ENCODE measurements at regions not wholly inside any gene's neighbourhood (a gene's known extent, or its start where the extent isn't known, plus 50 kb on each side); places are given as distances from the start of the nearest gene placed in this dataset.

DNA sequence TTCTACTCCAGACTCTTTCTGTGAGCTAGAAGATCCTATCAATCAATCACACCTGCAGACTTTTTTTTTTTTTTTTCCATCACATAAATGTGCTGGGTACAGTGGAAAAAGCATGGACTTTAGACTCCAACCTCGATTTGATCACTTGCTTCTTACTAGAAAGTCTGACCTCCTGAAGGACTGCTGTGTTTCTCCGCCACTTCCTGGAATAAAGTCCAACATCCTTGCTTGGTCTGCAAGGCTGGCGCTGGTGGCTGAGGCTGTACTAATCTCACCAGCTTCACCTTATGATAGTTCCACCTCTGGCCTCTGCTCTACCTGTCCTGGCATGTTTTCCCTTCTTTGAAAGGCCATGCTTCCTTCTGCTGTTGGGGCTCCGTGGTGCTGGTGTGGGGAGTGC, 60.9 kb upstream of the SESN3 start:
- Mint-ChIP-seq H3K27me3 (peaks cover 3% of the 10 kb centered on the region), H3K36me3 (no peaks in the 10 kb centered on the region), H3K4me1 (no peaks in the 10 kb centered on the region), H3K4me3 (no peak overlapping the region), H3K9me3 (ENCODE audit: low read depth) (no peaks in the 10 kb centered on the region), H3K27ac (no peak overlapping the region)
- no peak for DNase-seq
- ATAC-seq = no peak
- CTCF ChIA-PET = no interaction called here

DNA sequence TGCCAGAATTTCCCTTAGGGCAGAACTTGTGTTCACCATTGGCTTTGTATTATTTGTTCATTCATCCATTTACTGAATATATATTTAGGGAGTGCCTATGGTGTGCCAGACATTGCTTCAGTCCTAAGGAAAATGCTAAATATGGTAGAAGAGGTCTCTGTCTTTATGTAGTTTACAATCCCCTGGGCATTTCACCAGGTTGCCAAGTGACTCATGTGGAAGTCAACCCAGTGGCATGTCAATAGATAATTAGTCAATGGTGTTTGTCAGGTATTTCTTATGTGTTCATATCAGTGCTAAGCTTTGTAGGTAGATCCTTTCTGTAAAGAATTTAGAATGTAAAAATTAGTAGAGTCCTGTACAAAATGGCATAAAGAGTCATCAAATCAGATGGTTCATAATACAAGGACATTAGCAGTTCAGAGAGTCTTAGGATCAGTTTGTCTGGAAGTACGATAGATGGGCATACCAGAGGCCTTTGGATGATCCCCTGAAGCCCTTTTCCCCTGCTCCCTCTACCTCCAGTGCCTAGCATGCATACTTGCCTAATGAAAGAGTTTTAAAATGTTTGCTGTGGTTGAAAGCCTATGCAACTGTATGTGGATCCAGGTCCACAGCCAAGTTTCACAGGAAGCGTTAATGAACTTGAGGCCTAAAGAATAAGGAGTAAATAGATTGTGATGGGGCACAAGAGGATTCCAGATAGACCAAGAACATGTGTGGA, 58.5 kb upstream of the SESN3 start:
- no peak for DNase-seq
- Mint-ChIP-seq H3K27me3 (peaks cover 3% of the 10 kb centered on the region), H3K4me3 (no peak overlapping the region), H3K27ac (no peak overlapping the region), H3K9me3 (ENCODE audit: low read depth) (no peaks in the 10 kb centered on the region), H3K36me3 (no peaks in the 10 kb centered on the region), H3K4me1 (no peaks in the 10 kb centered on the region)
- CTCF ChIA-PET = no interaction called here
- no peak for ATAC-seq

DNA sequence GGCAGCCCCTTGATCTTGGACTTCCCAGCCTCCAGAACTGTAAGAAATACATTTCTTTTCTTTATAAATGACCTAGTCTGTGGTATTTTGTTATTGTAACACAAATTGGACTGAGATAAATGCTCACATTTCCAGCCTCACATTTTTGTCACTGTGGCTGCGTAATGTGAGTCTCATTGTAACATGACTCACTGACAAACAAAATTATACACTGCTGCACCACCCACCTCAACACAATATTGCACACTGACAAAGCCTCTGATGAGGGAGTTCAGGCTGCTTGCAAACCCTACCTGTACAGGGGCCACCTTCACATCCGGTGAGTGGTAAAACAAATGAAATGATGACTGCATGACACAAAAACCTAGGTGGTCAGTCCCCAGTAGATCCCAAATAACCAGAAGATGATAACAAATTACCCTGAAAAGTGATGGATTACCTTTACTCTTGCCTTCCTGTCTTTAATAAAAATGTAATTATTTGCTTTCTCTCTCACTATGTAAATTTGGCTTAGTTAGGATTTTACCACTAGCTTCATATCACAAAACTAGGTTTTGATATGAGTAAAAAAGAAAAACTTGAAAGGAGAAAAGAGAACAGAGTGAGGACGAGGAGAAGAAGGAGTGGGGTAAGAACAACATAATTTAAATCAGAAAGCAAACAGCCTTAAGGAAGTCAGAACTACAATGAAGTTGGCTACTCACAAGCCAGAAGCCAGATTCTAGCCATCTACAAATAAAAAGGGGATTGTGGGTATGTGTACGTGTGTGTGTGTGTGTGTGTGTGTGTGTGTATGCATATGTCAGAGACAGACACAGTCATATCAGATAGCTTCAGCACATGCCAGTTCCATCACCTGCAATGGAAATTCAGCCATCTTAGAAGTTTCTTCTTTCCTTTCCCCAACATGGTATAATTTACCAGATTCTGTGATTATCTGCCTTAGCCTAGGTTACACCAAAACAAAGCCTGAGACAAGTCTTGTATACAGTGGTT, 53.4 kb upstream of the SESN3 start:
- H3K27ac Mint-ChIP-seq = no peak overlapping the region
- H3K27me3 Mint-ChIP-seq = peaks cover 6% of the 10 kb centered on the region
- H3K4me1 Mint-ChIP-seq = no peaks in the 10 kb centered on the region
- no peaks in the 10 kb centered on the region for H3K36me3 Mint-ChIP-seq
- CTCF ChIA-PET = interaction anchor here (1.1 to 1.6 kb wide), 2 partner anchors 13 to 17 kb away, joined by 3 to 4 read pairs; no protein-coding TSS in a partner anchor
- no peaks in the 10 kb centered on the region for H3K9me3 Mint-ChIP-seq (ENCODE audit: low read depth)
- H3K4me3 Mint-ChIP-seq = no peak overlapping the region
- ATAC-seq (no peak), DNase-seq (no peak)

DNA sequence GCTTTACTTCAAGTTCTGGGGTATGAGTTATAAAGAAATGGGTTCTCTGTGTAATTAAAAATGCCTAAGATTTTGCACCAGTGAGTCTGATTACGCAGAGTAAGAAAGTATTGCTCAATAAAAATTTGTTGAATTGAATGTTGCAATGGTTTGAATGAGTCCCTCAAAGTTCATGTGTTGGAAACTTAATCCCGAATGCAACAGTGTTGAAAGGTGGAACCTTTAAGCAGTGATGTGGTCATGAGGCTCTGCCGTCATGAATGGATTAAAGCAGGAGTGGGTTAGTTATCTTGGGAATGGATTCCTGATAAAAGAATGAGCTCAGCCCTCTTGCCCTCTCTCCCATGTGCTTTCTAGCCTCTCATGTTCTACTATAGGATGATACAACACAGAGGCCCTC, 52.6 kb upstream of the SESN3 start:
- no peaks in the 10 kb centered on the region for H3K36me3 Mint-ChIP-seq
- no peaks in the 10 kb centered on the region for H3K4me1 Mint-ChIP-seq
- H3K27ac Mint-ChIP-seq = no peak overlapping the region
- ATAC-seq (no peak), DNase-seq (no peak)
- H3K9me3 Mint-ChIP-seq (ENCODE audit: low read depth) = no peaks in the 10 kb centered on the region
- CTCF ChIA-PET = no interaction called here
- H3K27me3 Mint-ChIP-seq = peaks cover 4% of the 10 kb centered on the region
- H3K4me3 Mint-ChIP-seq = no peak overlapping the region

DNA sequence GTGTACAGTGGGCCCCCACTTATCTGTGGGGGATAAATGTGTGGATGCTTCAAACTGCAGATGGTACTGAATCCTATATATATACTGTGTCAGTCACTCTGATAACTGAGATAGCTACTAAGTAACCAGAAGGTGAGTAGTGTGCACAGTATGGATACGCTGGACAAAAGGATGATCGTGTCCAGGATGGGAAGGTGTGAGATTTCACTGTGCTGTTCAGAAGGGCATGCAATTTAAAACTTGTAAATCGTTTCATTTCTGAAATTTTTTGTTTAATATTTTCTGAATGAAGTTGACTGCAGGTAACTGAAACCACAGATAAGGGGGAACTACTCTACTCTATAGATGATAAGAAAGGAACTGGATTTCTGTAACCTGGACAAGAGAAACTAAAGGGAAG, 52.1 kb upstream of the SESN3 start:
- Mint-ChIP-seq H3K27me3 (peaks cover 3% of the 10 kb centered on the region), H3K4me3 (no peak overlapping the region), H3K9me3 (ENCODE audit: low read depth) (no peaks in the 10 kb centered on the region), H3K36me3 (no peaks in the 10 kb centered on the region), H3K4me1 (no peaks in the 10 kb centered on the region), H3K27ac (no peak overlapping the region)
- DNase-seq (no peak), ATAC-seq (no peak)
- CTCF ChIA-PET = no interaction called here

DNA sequence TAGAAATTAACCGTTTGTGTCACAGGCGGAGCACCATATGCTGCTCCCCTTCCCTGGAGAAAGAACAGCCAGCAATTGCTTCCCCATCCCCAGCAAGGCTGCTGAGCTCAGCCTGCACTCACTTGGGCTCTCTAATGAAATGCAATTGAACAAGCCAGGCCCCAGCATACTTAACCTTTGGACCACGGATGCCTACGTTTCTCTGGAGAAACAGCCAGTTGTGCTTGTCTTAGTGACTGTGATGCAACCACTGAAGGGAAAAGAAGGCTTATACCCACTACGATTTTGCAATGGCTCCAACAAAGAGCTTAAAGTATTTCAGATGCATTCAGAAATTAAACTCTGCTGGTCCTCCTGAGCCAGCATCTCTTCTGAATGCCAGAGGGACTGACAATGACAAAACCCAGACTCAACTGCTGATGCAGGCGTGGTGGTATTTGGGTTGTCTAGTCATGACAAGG, 51.3 kb upstream of the SESN3 start:
- H3K4me3 Mint-ChIP-seq = no peak overlapping the region
- DNase-seq = no peak
- H3K36me3 Mint-ChIP-seq = no peaks in the 10 kb centered on the region
- CTCF ChIA-PET = no interaction called here
- H3K9me3 Mint-ChIP-seq (ENCODE audit: low read depth) = no peaks in the 10 kb centered on the region
- no peaks in the 10 kb centered on the region for H3K4me1 Mint-ChIP-seq
- H3K27me3 Mint-ChIP-seq = peaks cover 5% of the 10 kb centered on the region
- no peak overlapping the region for H3K27ac Mint-ChIP-seq
- no peak for ATAC-seq

Measured in activated CD8-positive, alpha-beta memory T cell treated with anti-CD3 and anti-CD28 coated beads, Interleukin-2, amount 10 ng/mL, durations not matched to agents 7 days and 5 days (primary cell).